Stimulated activated CD4-positive, alpha-beta T cell treated with anti-CD3 and anti-CD28 coated beads, Interleukin-2, amount 100 ng/mL, for 24 hours (primary cell): ENCODE measurements at regions not wholly inside any gene's neighbourhood (a gene's known extent, or its start where the extent isn't known, plus 50 kb on each side); places are given as distances from the start of the nearest gene placed in this dataset.

ENCODE experiments used
- DNase-seq, 2 donors: peaks; one replicate each; pipeline ENCODE4 v3.0.0-alpha.2; 2020

- DNase-seq = no peak
These were observed 155.2 kb upstream of the PDE10A start for GRCh38 chr6:165818200-165818599.

GRCh38 chr6:165817771-165818170, 154.7 kb upstream of the PDE10A start:
- DNase-seq = no peak

GRCh38 chr6:165817148-165817547, 154.1 kb upstream of the PDE10A start:
- no peak for DNase-seq

- no peak for DNase-seq
These were observed 151.6 kb upstream of the PDE10A start for GRCh38 chr6:165814679-165815078.

GRCh38 chr6:165811512-165811911, 148.5 kb upstream of the PDE10A start:
- no peak for DNase-seq

GRCh38 chr6:165808021-165808420, 145.0 kb upstream of the PDE10A start:
- no peak for DNase-seq

- no peak for DNase-seq
These were observed 144.4 kb upstream of the PDE10A start for GRCh38 chr6:165807249-165807960.

- DNase-seq = no peak
These were observed 143.2 kb upstream of the PDE10A start for GRCh38 chr6:165806126-165806810.

GRCh38 chr6:165805636-165806035, 142.6 kb upstream of the PDE10A start:
- DNase-seq = no peak

- no peak for DNase-seq
These were observed 142.1 kb upstream of the PDE10A start for GRCh38 chr6:165805067-165805555.

- no peak for DNase-seq
These were observed 141.5 kb upstream of the PDE10A start for GRCh38 chr6:165804331-165805066.

GRCh38 chr6:165800337-165800736, 137.3 kb upstream of the PDE10A start:
- no peak for DNase-seq

- DNase-seq = no peak
These were observed 136.5 kb upstream of the PDE10A start for GRCh38 chr6:165799391-165800153.

GRCh38 chr6:165798991-165799390, 135.9 kb upstream of the PDE10A start:
- DNase-seq = no peak

GRCh38 chr6:165794179-165794601, 131.1 kb upstream of the PDE10A start:
- DNase-seq = no peak

GRCh38 chr6:165793287-165793825, 130.3 kb upstream of the PDE10A start:
- DNase-seq = no peak

- no peak for DNase-seq
These were observed 128.9 kb upstream of the PDE10A start for GRCh38 chr6:165791876-165792437.

GRCh38 chr6:165791306-165791705, 128.3 kb upstream of the PDE10A start:
- no peak for DNase-seq

GRCh38 chr6:165782812-165783211, 119.8 kb upstream of the PDE10A start:
- no peak for DNase-seq

GRCh38 chr6:165782134-165782533, 119.1 kb upstream of the PDE10A start:
- DNase-seq = no peak

- DNase-seq = no peak
These were observed 114.6 kb upstream of the PDE10A start for GRCh38 chr6:165777680-165778079.

GRCh38 chr6:165776691-165777090, 113.7 kb upstream of the PDE10A start:
- no peak for DNase-seq
